T1000 (cell line): ENCODE measurements at regions not wholly inside any gene's neighbourhood (a gene's known extent, or its start where the extent isn't known, plus 50 kb on each side); places are given as distances from the start of the nearest gene placed in this dataset.

Experiments
- DNase-seq: peaks from one replicate; lab custom pipeline; 2025; ENCODE audit warnings: mixed read lengths; lab: John Stamatoyannopoulos, UW

DNA sequence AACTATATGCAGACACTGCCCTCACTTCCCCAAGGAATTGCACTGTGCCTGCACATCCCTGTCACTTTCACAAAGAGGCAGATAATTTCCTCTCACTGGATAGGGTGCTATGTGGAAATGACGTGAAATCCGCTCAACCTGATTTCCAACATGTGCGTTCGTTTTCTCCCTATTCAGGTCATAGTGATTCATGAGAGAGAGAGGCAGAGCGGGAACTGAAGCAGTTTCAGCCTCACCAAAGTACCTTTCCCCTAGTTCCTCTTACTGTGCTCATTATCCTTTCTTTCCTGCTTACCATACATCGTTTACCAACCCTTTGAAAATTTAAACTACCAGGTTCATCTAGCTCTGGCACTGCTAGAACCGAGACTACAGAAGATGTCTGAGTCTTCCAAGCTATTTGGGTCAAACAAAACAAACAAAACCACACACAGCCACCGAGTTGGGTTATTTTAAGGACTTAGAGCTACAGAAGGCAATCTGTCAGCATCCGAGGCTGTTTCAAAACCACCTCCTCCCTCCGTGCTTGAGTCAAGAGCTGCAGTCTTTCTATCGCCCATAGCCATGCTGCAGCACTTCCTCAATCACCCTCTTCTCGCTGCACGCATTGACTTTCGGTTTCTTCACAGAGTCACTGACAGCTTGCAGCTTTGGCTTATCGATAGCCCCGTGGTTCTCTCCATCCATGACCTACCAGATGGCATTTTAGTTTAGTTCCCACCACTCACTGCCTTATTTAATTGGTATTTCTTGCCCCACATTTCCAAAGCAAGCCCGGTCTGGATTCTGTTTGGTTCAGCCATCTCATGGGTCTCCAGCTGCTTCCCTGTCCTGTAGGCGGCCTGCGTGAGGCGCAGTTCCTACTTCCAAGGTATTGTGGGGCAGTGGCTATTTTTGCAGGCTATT, 1395.8 kb downstream of the EFNB2 start:
- no peak for DNase-seq

DNA sequence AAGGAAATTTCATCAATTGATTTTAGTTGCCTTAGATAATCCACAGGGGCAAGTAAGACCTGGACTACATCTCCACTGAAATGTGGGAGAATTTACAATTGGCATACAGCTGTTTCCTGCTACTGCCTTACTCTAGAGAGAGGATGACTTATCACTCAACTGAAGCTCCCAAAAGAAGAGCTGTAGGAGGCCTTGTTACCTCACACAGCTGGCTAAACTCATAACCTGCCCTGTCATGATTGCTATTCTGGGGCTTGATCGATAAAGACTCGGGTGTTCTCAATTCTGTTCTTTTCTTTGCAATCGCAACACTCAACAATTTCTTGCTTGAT, 1396.4 kb downstream of the EFNB2 start:
- no peak for DNase-seq

DNA sequence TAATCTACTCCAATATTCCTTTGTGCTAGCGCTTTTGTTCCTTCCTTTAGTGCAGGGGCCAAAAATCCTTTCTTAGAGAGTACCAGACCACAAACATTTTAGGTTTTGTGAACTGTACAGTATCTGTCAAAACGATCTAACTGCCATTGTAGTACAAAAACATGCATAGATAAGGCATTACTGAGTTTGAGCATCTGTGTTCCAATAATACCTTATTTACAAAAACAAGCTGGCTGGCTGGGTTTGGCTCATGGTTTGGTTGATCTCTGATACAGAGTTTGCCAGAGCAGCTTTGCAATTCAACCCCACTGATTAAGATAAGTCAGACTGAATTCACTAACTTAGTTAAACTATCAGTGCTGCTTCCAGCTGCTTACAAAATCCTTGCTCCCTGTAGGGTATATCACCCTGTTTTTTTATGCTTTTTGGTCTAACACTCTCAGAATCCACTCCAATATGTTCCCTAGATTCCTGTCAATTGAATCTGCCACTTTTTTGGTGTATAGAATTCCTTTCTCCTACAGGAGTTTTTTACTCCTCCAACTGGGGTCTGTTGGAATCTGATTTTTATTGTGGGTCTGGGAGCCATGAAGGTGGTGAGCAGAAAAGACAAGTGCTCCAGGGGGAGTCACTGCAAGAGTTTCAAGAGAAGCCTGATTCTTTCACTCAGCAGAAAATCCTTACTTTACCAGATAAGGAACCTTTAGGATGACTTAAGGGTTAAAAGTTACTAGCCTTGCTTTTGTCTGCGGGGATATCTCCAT, 1399.4 kb downstream of the EFNB2 start:
- no peak for DNase-seq

DNA sequence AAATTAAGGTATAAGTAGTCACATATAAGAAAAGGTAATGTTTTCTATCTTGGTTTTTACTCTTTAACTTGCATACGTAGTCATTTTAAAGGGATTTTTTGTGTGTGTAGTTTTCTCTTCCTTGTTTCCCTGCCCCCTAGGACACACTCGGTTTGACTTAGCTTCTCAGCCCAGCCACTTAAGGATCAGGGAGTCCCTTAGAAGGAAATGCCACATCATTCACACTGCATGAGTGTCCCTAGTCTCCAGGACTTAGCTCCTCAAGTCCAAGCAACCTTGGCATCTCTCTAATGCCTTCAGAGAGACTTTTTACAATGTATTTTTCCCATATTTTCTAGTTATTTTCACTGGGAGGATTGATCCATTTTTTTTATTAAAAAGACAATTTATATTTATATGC, 1407.7 kb downstream of the EFNB2 start:
- no peak for DNase-seq

DNA sequence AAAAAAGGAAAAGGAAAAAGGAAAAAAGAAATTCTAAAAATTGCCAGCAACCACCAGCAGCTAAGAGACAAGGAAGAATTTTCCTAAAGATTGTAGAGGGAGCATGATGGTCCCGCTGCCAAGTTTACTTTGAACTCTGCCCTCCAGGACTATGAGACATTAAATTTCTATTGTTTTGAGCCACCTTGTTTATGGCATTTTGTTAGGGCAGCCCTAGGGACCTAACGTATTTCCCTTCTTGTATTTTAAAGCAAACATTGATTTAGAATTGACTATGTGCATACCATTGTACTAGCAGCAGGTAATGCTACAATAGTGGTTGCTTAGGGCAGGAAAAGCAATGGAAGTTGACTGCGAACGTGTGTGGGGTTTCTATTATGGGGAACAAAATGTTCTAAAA, 1414.2 kb downstream of the EFNB2 start:
- DNase-seq: no peak

DNA sequence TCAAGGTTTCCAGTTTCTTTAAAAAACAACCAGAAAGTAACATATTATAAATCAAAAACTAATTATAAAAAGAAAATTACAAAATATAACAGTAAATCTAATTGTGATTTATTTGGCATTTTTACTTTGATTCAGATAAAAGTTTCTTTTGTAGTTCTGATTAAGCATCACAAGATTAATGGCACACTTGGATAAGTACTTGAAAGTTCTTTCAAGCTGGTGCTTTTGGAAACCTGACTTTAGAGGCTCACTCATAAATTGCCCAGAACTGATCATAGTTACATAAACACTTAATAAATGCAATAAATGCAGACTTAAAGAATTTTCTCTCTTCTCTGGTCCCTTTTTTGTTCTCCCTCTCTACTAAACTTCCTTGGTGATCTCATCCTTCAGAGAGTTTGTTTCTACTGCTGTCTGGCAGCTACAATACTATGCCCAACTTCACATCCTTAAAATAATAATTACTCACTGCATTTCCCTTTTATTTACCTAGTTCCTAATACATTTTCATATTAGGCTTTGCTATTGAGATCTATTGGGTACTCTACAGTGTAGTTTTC, 1417.0 kb downstream of the EFNB2 start:
- DNase-seq: no peak

DNA sequence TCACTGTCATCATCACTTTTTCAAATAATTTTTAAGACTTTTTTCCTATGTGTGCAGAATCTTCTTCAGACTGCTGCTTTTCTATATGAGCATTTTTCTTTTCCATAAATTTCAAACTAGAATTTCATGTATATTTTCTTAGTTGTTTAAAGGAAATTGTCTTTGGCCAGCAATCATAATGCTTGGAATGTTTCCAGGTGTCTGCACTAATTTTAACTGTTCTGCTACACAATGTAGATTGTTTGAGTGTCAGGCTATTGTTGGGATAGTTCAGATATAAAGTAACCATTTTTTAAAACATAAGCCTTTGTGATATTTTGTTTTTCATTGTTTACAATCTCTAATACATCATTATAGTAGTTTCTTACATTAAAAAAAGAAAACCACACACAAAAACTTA, 1418.5 kb downstream of the EFNB2 start:
- no peak for DNase-seq

DNA sequence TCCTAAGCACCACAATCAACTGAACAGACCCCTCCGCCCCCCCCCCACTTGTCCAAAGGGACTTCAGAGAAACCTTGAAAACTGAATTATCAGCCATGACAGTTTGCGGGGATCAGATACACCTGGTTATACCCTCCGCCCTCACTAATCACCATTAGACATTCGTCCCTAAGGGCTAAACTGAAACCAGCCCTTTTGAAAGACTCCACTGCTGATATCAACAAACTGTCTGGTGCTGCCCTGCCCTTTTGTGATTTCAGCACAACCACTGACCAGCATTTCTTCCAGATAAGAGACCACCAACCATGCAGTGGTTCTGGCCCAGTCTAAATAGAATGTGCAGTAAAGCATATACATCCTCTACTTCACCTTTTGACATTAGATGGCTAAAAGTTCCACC, 1422.9 kb downstream of the EFNB2 start:
- DNase-seq: no peak

DNA sequence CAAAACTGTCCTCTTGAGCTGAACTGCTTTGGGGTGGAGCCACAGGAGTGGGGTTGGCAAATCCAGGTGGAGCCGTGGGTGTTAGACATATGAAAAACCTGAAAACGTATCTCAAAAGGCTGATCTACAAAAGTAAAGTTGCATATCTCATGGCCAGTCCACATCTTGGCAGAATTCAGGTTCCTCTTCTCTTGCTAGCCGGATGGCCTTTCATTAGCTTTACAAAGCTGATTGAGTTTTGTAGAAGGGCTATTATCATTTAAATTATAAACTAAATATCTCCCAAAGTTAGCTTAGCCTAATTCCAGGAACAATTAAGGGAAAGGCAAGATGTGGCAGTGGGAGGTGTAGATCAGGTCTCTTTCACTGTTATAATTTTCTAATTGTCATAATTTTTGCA, 1427.7 kb downstream of the EFNB2 start:
- DNase-seq: no peak

DNA sequence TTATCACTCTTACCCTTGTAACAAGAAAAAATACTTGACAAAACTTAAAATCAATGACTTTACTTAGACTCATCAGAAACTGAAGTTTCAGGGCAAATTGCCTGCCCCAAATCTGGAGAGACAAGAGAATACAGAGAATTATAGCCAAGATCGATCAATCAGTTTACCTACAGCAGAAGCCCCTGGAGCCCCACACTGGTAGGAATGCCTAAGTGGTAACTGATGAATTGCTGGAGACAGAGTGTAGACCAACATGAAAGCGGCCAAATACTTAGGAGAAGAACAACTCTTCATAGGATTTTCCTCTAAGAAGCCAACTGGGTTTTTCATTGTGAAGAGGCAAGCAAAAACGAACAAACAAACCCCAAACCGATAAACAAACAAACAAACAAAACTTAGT, 1430.0 kb downstream of the EFNB2 start:
- no peak for DNase-seq

DNA sequence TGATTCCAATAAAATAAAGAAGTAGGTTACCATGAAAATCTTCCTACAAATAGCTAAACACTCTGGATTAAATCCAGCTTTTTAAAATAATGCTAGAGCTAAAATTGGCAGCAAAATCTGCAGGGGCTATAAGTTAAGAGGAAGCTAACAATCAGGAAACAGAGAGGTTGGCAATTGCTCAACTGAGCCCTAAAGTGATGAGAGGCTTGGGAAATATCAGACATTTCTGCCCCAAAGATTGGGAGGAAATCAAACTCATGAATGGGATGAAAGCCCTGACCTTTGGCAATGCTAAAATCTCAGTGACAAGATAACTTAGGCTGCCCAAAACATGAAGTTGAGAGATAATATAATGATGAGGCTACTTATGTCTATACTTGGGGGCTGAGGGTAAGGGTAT, 1437.9 kb downstream of the EFNB2 start:
- DNase-seq: no peak

DNA sequence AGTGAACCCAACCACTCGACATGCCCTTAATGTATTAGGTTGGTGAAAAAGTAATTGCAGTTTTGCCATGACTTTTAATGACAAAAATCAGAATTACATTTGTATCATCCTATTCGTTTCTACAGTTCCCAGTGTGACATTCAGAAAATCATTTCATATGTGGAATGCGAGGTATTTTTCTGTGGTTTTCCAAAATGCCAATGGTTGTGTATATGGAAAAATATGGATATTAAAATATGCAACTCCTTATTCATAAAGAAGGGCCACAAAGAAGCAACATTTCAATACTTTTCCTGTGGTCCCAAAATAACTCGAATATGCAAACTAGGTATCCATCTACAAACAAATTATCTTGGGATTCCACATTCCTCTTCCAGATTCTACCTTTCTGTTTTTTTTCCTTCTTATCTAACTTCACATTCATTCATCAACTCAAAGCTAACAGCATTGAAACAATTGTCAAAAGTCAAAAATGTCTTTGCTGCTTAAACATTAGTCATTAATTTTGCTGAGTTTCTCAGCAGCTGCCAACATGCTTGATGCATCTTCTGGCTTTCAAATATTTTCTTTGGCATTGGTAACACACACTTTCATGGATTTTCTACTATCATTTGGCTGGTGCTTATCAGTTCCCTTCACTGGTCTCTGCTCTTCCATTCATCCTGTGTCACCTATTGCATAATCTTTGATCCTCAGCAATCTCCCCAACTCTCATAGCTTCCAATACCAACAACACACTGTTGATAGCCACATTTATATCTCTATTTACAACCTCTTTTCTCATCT, 1445.4 kb downstream of the EFNB2 start:
- no peak for DNase-seq

DNA sequence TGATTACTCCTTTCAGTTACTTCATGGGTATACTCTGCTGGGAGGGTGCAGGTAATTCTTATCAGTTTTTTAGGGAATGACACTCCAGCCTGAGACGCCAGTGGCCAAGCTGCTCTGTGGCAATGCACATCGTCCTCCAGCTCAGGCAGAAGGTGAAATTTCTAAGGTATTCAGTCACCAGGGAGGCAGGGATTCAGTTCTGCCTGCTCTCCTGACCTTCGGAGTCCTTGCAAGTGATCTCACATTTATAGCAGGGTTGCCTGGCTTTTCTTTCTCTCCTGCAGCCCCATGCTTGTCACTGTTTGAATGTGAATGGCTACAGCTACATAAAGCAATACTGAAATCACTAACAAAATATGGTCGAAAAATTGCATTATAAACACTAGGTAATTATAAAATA, 1447.5 kb downstream of the EFNB2 start:
- DNase-seq: no peak

DNA sequence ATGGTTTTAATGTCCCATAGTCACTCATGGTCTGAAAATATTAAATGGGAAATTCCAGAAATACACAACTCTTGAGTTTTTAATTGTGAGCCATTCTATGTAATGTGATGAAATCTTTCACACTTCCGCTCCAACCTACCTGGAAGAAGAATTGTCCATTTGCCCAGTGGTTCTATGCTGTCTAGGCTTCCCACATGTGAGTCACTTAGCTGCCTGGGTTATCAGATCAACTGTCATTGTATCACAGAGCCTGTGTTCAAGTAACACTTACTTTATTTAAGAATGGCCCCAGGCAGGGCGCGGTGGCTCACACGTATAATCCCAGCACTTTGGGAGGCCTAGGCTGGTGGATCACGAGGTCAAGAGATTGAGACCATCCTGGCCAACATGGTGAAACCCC, 1450.5 kb downstream of the EFNB2 start:
- no peak for DNase-seq

DNA sequence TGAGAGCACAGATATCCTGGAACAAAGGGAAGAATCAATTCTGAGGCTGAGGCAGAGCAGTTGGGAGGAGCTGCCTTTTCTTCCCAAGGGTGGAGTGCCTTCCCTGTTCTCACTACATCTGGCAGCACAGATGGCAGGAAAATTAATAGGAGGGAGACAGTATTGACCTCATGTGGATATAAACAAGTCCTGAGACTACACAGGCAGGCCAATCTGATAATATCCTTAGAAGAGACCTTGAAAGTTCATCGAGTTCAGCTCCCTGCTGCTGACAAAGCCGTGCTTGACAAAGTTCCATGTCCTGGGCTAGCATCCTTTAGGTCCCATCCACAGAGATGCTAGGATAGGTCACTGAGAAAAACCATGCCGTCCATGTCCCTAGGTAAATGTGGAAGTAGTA, 1451.5 kb downstream of the EFNB2 start:
- no peak for DNase-seq

DNA sequence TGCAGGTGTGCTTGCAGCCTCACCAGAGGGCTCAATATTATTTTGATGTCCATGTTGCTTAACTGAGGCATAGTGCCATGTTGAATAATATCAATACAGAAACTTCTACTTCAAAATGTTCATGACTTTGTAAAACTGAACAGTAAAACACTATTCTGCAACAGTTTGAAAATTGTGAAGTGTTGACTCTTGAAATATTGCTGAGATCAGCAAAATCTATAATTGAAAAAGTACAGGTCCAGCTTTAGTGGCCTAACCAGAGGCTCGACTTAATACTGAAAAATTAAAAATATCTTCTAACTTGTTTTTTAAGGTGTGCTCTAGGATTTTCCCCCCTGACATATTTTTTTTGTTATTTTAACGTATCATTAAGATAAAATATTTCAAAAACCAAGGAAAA, 1460.7 kb downstream of the EFNB2 start:
- no peak for DNase-seq

DNA sequence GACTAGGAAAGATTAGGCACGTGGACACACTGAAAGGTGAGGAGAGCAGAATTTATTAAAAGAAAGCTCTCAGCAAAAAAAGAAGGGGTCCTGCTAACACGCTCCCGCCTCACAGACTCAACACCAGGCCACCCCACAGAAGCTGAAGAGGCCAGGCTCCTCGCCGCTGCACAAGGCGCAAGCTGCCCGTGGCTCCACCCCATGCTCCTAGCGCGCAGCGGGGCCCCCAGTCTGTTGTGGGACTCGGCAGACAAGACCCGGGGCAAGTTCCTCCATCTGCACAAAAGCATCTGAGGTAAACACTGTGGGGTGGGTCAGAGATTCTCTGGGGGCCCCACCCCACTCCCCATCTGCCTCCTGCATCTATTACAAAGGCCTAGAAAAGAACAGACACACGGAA, 1462.4 kb downstream of the EFNB2 start:
- no peak for DNase-seq

DNA sequence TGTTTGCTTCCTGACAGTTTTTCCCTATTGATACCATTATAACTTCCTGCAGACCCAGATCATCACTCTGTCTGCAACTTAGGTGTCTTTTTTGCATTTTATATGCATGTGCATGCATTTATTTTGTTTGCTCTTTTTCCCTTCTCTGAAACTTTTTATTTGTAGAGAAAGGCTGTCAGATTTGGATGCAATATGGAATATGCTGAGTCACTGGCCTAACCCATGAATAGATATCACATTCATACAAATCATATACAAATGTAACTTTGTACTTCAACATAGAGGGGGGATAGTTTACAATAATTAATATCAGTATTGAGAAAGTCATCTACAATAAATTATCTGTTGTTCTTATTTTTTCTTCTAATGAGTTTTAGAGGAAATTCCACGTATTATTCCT, 1465.0 kb downstream of the EFNB2 start:
- DNase-seq: no peak

DNA sequence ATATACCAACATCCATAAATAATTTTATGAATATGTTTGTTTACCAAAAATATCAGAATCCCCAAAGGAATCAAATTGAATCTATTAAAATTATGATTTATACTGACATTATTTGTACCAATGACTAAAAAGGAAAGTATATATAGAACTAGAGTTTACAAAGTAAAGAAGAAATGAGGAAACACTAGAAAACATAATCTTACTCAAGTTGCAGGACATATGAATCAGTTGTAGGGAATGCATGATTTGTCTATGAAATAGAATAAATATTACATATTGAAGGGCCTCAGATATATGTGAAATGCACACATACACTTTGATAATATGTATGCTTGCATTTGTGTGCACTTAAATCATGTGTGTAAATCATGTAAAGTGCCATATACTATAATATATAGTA, 1466.4 kb downstream of the EFNB2 start:
- DNase-seq: no peak

DNA sequence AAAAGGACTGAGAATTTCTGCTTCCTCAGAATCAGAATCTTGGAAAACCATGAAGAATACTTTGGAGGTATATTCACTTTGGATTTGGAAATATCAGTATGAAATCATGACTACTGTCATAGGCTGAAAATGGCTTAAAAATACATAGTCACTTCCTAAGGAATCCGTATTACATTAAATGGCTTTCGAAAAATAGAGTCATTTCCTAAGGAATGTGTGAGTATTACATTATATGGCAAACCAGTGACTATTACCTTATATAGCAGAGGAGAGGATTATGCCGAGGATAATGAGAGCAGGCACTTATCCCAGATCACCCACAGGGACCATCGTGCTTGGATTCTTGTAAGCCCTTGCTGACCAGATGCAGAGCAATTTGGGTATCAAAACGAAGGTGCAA, 1471.8 kb downstream of the EFNB2 start:
- no peak for DNase-seq

DNA sequence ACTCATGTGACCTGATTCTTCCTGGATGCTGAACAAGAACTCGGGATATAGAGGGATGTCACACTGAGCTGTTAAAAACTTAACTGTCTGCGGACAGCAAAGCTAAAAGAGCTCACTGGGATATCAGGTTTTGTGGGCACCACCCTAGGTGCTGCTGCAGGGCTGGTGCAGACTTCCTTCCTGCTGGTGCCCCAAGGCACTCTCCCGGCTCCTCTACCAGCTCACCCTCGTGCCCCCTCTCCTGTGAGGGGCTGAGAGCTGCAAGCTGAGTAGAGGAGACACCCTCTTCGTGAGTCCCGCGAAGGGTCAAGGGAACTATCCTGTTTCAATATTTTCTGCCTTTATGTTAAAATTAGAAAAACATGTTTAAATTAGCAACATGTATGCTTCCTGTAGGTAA, 1475.7 kb downstream of the EFNB2 start:
- no peak for DNase-seq

DNA sequence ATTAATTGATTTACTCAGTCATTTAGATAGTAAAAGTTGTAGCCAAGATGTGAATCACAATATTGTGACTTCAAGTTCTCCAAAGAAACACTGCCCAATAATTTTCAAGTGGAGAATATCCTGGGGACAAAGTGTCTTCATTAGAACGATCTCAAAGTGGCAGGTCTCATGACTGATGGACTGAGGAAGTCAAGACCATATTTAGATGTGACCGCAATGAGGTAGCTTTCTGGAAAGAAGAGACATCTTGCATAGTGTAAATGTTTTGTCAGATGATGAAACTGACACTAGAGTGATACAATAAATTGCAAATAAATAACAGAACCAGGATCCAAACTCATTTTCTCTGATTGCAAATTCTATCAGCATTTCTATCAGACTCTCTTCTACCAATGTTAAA, 1476.9 kb downstream of the EFNB2 start:
- DNase-seq: no peak

DNA sequence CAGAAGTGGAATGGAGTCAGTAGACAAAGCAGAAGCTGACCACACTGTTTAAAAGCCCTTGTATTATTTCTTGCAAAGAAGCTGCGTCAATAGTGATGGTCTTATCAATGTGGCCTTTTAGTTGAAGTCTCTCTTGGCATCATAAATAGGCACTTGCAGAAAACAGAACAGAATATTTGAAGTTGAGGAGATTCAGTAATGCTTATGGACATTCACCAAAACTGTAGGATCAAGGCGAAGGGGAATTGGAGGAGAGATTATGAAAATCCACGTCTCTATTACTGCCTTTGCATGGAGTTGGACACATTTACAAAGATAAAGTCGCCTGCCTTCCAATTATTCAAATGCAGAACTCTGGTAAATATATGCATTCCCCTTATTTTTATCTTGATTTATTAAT, 1482.8 kb downstream of the EFNB2 start:
- no peak for DNase-seq
